Bone marrow (tissue), 2 donors: ENCODE measurements at regions not wholly inside any gene's neighbourhood (a gene's known extent, or its start where the extent isn't known, plus 50 kb on each side); places are given as distances from the start of the nearest gene placed in this dataset.
"Not testable (repeated sequence)": the region's sequence is repeated elsewhere in the genome, so short reads cannot be mapped to it uniquely, and the experiment has no call there.

Experiments used
- DNase-seq, 2 donors: peaks; one replicate each; lab custom pipeline; 2025; lab: John Stamatoyannopoulos, UW

- DNase-seq = not testable (repeated sequence)
Measured at GRCh38 chr16:72729552-72729951, 318.4 kb downstream of the ZFHX3 start.

GRCh38 chr16:72728516-72728915 lies 319.4 kb downstream of the ZFHX3 start:
- no peak for DNase-seq

- no peak for DNase-seq
Measured at GRCh38 chr16:72727565-72727964, 320.4 kb downstream of the ZFHX3 start.

- DNase-seq = no peak
Measured at GRCh38 chr16:72725643-72726042, 322.3 kb downstream of the ZFHX3 start.

GRCh38 chr16:72723781-72724180 lies 324.1 kb downstream of the ZFHX3 start:
- DNase-seq = no peak

GRCh38 chr16:72722552-72722951 lies 325.4 kb downstream of the ZFHX3 start:
- no peak for DNase-seq

- DNase-seq = no peak
Measured at GRCh38 chr16:72721981-72722380, 325.9 kb downstream of the ZFHX3 start.

- DNase-seq = no peak
Measured at GRCh38 chr16:72715267-72715666, 332.7 kb downstream of the ZFHX3 start.

GRCh38 chr16:72711823-72712222 lies 336.1 kb downstream of the ZFHX3 start:
- no peak for DNase-seq

- DNase-seq = no peak
Measured at GRCh38 chr16:72705801-72706200, 342.1 kb downstream of the ZFHX3 start.

GRCh38 chr16:72704746-72705372 lies 343.1 kb downstream of the ZFHX3 start:
- DNase-seq = no peak

GRCh38 chr16:72689851-72690250 lies 358.1 kb downstream of the ZFHX3 start:
- DNase-seq = no peak

- DNase-seq = no peak
Measured at GRCh38 chr16:72680732-72681131, 367.2 kb downstream of the ZFHX3 start.

- no peak for DNase-seq
Measured at GRCh38 chr16:72679856-72680255, 368.1 kb downstream of the ZFHX3 start.

GRCh38 chr16:72677662-72678447 lies 370.1 kb downstream of the ZFHX3 start:
- no peak for DNase-seq

- DNase-seq = no peak
Measured at GRCh38 chr16:72673118-72673517, 374.8 kb downstream of the ZFHX3 start.

- DNase-seq = no peak
Measured at GRCh38 chr16:72666267-72666666, 381.7 kb downstream of the ZFHX3 start.

GRCh38 chr16:72665701-72666100 lies 382.2 kb downstream of the ZFHX3 start:
- DNase-seq = no peak

GRCh38 chr16:72664509-72665408 lies 383.2 kb downstream of the ZFHX3 start:
- peak; percentile 64 to 90 for DNase-seq

- DNase-seq = no peak
Measured at GRCh38 chr16:72664056-72664508, 383.8 kb downstream of the ZFHX3 start.

- DNase-seq = no peak
Measured at GRCh38 chr16:72658888-72659717, 388.8 kb downstream of the ZFHX3 start.

GRCh38 chr16:72657791-72658190 lies 390.1 kb downstream of the ZFHX3 start:
- DNase-seq = no peak
